DOHH2 (cell line): ENCODE measurements at regions not wholly inside any gene's neighbourhood (a gene's known extent, or its start where the extent isn't known, plus 50 kb on each side); places are given as distances from the start of the nearest gene placed in this dataset.

Source experiments
- H3F3A ChIP-seq: fragments of 200-600 bp; sonication (generic), shearing (Covaris generic); 2 replicates; pipeline ENCODE4 v1.6.0; 2016; ENCODE audit warnings: antibody characterized with exemption, mild to moderate bottlenecking; ENCODE audit not compliant: control insufficient read depth, insufficient read depth
- H3K27ac ChIP-seq: fragments of 200-600 bp; sonication (generic); 2 replicates; pipeline ENCODE4 v1.5.1; 2014; ENCODE audit warnings: low read depth, mild to moderate bottlenecking, low read length, moderate library complexity
- H3K27me3 ChIP-seq: fragments of 200-600 bp; sonication (generic); 2 replicates; pipeline ENCODE4 v1.6.1; 2014; ENCODE audit warnings: mild to moderate bottlenecking, low read length, mixed read lengths; ENCODE audit not compliant: control insufficient read depth
- H3K36me3 ChIP-seq: fragments of 200-600 bp; sonication (generic); 2 replicates; pipeline ENCODE4 v1.6.1; 2014; ENCODE audit warnings: mild to moderate bottlenecking, low read length, moderate library complexity, mixed read lengths; ENCODE audit not compliant: control insufficient read depth
- H3K4me1 ChIP-seq: fragments of 200-600 bp; sonication (generic); 2 replicates; pipeline ENCODE4 v1.6.1; 2014; ENCODE audit warnings: mild to moderate bottlenecking, low read length, mixed read lengths; ENCODE audit not compliant: control insufficient read depth
- H3K4me2 ChIP-seq: fragments of 200-600 bp; sonication (generic); 2 replicates; pipeline ENCODE4 v1.6.0; 2014; ENCODE audit warnings: mild to moderate bottlenecking, low read length, moderate library complexity
- H3K4me3 ChIP-seq: fragments of 200-600 bp; sonication (generic); 2 replicates; pipeline ENCODE4 v1.5.1; 2014; ENCODE audit warnings: mild to moderate bottlenecking, low read length, mixed read lengths
- H3K79me2 ChIP-seq: fragments of 200-600 bp; sonication (generic); 2 replicates; pipeline ENCODE4 v1.6.1; 2014; ENCODE audit warnings: mild to moderate bottlenecking, low read length, mixed read lengths; ENCODE audit not compliant: control insufficient read depth
- H3K9me2 ChIP-seq: fragments of 200-600 bp; sonication (generic); replicated peaks from 2 replicates; pipeline ENCODE4 v1.6.1; 2014; ENCODE audit warnings: mild to moderate bottlenecking, low read length, mixed read lengths; ENCODE audit not compliant: control insufficient read depth
- H3K9me3 ChIP-seq: fragments of 200-600 bp; sonication (generic); 2 replicates; pipeline ENCODE4 v1.6.1; 2014; ENCODE audit warnings: antibody characterized with exemption, low read length, mixed read lengths; ENCODE audit not compliant: control insufficient read depth, insufficient read depth
- H4K20me1 ChIP-seq: fragments of 200-600 bp; sonication (generic); 2 replicates; pipeline ENCODE4 v1.6.0; 2014; ENCODE audit warnings: low read depth, mild to moderate bottlenecking, antibody characterized with exemption, low read length, moderate library complexity; ENCODE audit not compliant: control insufficient read depth, insufficient read depth
- EZH2phosphoT487 ChIP-seq: fragments of 200-600 bp; sonication (generic); IDR thresholded peaks from 2 replicates; pipeline ENCODE4 v1.6.1; 2017; ENCODE audit warnings: borderline replicate concordance, mild to moderate bottlenecking, antibody characterized with exemption, low read length, moderate library complexity, mixed read lengths
- TF ChIP-seq, protein P1 (sequence below): fragments of 200-600 bp; sonication (generic); IDR thresholded peaks from one replicate; pipeline ENCODE4 v1.5.1; 2014; ENCODE audit warnings: antibody characterized with exemption, mild to moderate bottlenecking, low read depth, low read length; ENCODE audit not compliant: poor library complexity, severe bottlenecking

DNA sequence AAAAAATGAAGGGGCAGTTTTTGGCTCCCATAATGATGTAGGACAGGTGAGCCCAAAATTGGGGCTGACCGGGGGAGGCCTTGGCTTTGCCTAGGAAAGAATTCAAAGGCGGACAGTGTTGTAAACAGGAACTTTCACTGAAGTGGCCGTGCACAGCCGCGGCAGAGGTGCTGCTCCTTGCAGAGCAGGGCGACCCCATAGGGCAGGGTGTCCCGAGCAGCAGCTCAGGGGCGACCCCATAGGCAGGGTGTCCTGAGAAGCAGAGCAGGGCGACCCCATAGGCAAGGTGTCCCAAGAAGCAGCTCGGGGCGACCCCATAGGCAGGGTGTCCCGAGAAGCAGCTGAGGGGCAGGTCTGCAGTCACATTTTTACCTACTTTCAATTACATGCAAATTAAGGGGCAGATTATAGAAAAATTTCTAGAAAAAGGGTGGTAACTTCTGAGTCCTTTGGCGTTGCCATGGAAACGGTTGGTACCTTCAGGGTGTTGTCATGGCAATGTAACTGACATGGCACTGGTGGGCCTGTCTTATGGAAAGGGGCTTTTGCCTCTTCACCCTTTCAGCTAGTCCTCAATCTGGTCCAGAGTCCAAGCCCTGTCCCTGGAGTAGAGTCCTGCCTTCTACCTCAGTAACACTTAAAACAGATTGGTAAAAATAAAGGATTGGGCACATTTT is 134.5 kb downstream of the FBXO15 start:
- H3K36me3 ChIP-seq: no peaks in the 10 kb centered on the region
- no peaks in the 10 kb centered on the region for H3K79me2 ChIP-seq
- no peaks in the 10 kb centered on the region for H3K27me3 ChIP-seq
- H3K4me2 ChIP-seq: no peak overlapping the region
- H3K4me3 ChIP-seq: no peak overlapping the region
- no peaks in the 10 kb centered on the region for H3K4me1 ChIP-seq
- no peak overlapping the region for H3K27ac ChIP-seq
- H3K9me2 ChIP-seq: no peaks in the 10 kb centered on the region
- H3F3A ChIP-seq: no peaks in the 10 kb centered on the region
- no peak for TF ChIP-seq EZH2phosphoT487
- TF ChIP-seq, protein P1, sequence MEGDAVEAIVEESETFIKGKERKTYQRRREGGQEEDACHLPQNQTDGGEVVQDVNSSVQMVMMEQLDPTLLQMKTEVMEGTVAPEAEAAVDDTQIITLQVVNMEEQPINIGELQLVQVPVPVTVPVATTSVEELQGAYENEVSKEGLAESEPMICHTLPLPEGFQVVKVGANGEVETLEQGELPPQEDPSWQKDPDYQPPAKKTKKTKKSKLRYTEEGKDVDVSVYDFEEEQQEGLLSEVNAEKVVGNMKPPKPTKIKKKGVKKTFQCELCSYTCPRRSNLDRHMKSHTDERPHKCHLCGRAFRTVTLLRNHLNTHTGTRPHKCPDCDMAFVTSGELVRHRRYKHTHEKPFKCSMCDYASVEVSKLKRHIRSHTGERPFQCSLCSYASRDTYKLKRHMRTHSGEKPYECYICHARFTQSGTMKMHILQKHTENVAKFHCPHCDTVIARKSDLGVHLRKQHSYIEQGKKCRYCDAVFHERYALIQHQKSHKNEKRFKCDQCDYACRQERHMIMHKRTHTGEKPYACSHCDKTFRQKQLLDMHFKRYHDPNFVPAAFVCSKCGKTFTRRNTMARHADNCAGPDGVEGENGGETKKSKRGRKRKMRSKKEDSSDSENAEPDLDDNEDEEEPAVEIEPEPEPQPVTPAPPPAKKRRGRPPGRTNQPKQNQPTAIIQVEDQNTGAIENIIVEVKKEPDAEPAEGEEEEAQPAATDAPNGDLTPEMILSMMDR: no peak
- H4K20me1 ChIP-seq: no peaks in the 10 kb centered on the region
- peaks cover 4% of the 10 kb centered on the region; the same call in 1 of the 2 replicates for H3K9me3 ChIP-seq

- Histone ChIP-seq H3F3A (no peaks in the 10 kb centered on the region), H3K4me1 (no peaks in the 10 kb centered on the region), H3K27ac (no peak overlapping the region), H3K4me2 (no peak overlapping the region), H3K9me2 (no peaks in the 10 kb centered on the region), H3K4me3 (no peak overlapping the region), H3K27me3 (no peaks in the 10 kb centered on the region), H3K9me3 (peaks cover 2% of the 10 kb centered on the region; the same call in 1 of the 2 replicates), H3K79me2 (no peaks in the 10 kb centered on the region), H3K36me3 (no peaks in the 10 kb centered on the region), H4K20me1 (no peaks in the 10 kb centered on the region)
- TF ChIP-seq, protein P1: no peak
- TF ChIP-seq EZH2phosphoT487: no peak
These were observed 141.5 kb downstream of the FBXO15 start for GRCh38 chr18:74006143-74006542.

DNA sequence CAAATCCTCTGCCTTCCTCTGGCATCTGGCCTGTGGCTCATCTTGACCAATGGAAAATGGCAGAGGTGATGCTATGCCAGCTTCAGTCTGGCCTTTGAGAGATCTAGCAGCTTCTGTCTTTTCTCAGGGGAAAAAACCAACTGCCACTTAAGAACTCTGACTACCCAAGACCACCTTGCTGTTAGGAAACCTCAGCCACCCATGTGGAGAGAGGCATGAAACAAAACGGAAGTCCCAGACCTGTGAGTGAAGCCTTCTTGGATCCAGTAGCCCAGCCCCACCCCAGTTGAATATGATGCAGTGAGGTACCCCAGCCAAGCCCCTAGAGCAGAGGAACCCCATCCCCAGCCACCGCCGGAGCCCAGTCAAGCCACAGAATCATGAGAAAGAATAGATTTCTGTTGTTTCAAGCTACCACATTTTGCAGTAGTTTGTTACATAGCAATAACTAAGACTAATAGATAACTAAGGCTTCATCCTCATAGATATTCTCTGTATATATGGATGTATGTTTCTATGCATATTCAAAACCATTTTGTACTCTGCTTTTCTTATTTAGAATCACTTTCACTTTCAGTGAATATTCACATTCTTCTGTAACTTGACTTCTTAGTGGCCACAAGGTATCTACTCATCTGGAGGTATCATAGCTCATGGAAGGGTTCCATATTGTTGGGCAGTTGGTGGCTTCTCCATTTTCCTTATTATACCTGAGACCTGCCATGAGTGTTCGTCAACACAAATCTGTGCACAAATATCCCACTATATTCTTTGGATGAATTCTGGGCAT is 142.1 kb downstream of the FBXO15 start:
- TF ChIP-seq EZH2phosphoT487: no peak
- TF ChIP-seq, protein P1: no peak
- H3K27me3 ChIP-seq: no peaks in the 10 kb centered on the region
- no peak overlapping the region for H3K4me2 ChIP-seq
- no peaks in the 10 kb centered on the region for H4K20me1 ChIP-seq
- no peak overlapping the region for H3K4me3 ChIP-seq
- no peak overlapping the region for H3K27ac ChIP-seq
- no peaks in the 10 kb centered on the region for H3K36me3 ChIP-seq
- H3K4me1 ChIP-seq: no peaks in the 10 kb centered on the region
- no peaks in the 10 kb centered on the region for H3K79me2 ChIP-seq
- no peaks in the 10 kb centered on the region for H3F3A ChIP-seq
- H3K9me2 ChIP-seq: no peaks in the 10 kb centered on the region
- H3K9me3 ChIP-seq: no peaks in the 10 kb centered on the region
